Stimulated activated CD8-positive, alpha-beta memory T cell treated with anti-CD3 and anti-CD28 coated beads, Interleukin-7, amount 100 ng/mL, for 24 hours (primary cell): ENCODE measurements at regions not wholly inside any gene's neighbourhood (a gene's known extent, or its start where the extent isn't known, plus 50 kb on each side); places are given as distances from the start of the nearest gene placed in this dataset.

Experiments
- DNase-seq: peaks from one replicate; pipeline ENCODE4 v3.0.0-alpha.2; 2020; ENCODE audit warnings: low read depth

DNA sequence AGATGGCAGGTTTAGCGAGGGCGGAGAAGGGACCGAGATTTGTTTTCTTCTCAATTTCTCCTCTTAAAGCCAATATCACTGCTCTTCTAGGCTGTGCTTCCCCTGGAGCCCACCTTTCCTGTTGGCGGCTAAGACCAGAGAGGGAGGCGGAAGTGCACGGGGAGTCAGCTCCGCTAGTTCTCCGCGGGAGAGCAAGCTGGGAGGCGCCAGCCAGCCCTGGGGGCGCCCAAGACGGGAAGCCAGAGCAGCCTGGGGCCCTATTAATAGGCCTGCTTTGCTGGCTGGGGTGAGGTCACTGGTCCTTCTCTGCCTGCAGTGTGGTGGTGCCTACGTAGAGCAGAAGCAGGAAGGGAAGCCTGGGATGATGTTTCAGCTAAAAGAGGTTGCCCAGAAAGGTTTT, 61.6 kb downstream of the LSM5 start:
- no peak for DNase-seq

DNA sequence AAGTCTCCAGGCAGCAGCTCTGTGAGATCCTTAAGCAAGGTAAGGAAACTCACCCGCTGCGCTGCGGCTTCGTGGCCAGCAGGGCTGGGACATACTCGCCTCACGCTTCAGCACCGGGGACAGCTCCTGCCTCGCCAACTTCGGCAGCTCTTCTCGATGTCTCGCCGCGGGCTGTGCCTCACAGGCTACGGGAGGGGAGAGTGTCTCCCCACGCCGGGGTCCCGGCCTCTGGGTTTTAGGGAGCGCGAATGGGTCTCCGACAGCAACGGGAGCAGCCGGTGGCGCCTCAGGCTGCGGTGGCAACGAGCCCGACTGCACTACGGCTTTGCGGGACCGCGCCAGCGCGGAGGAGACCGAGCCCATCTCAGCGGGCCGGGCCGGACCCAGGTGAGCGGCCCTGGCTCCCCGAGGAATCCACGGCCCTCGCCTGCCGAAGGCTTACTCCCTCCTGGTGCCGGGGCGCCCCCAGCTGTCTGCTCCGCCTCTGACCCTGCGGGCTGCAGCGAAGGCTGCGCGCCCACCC, 62.4 kb downstream of the LSM5 start:
- DNase-seq, result peak; percentile 27

DNA sequence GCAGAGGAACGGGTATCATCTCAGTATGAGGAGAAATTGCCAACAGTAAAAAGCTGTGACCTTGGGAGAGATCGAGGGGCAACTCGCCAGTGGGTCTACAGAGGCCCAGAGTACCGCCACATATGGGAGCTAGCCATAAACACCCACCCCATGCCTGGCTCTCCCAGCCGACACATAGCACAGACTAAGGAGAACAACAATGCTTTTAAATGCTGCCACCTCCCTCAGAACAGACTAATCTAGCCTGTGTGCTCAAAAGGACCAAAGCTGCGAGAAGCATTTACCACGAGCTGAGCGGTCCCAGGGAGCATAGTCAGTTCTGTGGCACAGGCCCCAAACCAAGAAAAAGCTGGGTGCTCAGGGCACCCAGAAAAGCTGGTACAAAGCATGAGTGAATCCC, 73.3 kb downstream of the LSM5 start:
- DNase-seq, result no peak

DNA sequence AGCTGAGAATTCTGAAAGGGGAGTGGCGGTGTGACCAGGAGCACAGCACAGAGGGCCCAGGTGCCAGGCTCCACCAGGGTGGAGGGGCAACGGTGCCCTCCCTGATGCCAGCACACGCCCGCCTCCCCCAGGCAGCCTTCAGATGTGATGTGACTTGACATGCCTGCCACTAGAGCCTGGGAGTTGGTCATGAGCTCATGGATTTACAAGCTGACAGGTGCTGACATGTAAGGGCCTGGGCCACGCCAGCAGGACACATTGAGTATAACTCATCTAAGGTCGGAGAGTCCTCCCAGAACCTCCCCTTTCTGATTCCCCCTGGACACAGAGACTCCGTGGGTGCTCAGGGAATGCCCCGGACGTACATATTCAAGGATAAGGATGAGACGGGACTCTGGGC, 74.2 kb downstream of the LSM5 start:
- DNase-seq, result no peak

DNA sequence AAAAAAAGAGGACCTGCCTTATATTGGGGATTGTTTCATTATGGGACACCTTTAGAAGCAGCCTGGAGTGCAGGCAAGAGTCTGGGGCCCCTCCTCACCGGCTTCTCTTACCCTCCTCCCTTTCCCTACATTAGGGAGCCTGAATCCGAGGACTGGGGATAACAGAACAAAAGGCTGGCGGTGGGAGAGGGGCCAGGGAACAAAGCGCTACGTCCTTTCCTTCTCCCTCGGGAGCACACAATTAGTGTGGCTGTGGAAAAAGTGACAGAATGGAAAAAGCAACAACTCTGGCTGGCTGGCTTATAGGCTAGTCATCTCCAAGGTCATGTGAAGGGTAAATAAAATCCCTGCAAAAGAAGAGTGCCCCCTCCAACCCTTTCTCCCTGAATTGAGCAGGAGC, 74.7 kb downstream of the LSM5 start:
- no peak for DNase-seq

DNA sequence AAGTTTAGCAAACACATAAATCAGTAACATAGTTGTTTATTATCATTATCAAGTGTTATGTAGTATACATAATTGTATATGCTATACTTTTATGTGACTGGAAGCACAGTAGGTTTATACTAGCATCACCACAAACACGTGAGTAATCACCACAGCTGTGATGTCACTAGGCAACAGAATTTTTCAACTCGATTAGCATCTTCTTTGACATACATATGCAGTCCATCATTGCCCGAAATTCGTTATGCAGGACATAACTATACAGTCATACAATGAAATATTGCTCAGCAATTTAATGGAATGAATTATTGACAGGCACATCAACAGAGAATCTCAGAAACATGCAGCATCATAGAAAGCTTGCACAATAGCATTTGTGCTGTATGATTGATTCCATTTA, 77.7 kb downstream of the LSM5 start:
- DNase-seq, result no peak

DNA sequence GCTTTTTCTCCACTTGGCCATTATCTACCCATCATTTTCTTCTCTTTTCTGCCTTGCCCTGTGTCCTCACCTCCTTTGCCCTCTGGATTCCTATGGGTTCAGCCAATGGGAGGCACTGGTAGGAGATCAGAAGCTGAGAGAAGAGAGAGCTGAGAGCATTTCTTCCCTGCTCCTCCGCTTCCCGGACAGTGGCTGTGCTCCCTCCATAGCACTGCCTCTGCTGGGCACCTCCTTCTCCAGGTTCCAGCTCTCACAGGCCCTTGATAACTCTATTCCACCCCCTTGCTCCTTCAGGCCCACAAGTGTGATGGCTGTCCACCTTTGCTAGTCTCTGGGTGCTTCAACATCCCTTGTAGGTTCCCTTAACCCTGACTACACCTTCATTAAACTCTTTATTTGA, 79.6 kb downstream of the LSM5 start:
- no peak for DNase-seq

DNA sequence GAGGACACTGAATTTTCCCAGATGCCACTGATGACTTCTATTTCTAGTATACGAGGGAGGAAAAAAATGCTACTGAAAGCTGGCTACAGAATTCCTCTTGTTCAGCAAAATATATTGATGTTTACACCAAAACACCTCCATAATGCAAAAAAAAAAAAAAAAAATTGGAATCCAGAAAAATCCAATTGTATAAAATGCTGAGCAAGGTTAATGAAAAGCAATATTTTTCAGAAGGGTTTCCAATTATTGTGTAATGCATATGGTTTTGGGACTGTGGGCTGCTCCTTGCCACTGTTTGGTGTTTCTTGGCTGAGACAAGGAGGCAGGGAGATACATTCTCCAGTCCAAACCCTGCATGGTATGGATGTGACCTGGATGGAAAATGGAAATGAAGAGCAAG, 83.8 kb downstream of the LSM5 start:
- no peak for DNase-seq

DNA sequence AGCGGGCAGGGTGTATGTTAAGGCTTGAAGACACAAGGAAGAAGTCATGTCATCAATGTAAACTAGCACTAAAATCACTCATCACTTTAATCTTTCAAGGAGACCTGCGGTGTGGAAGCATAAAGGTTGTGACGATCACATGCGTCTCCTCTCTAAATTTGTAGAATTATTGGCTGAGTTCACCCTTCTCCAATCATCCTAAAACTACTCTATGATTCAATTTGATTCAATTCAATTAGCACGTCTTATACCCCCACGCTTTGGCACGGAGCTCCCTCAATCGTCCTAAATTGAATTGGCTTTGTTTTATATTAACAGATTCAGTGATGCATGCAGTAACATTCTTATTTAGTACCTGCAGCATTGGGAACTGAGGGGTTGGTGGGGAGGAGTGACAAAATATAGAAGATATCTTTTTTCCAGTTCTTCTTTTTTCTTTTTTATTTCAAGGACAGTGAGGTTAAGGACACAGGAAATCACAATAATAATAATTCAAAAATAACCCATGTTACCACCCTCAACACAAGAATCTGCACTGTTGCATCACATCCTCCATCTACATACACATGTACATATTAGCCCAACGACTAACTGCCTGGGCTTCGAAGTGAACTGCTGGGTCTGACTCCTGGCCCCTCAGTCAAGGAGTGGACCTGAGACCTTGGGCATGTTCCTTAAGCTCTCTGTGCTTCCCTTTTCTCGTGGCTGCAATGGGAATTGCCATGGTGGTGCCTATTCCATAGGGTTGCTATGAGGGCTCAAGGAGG, 86.5 kb downstream of the LSM5 start:
- DNase-seq, result no peak

DNA sequence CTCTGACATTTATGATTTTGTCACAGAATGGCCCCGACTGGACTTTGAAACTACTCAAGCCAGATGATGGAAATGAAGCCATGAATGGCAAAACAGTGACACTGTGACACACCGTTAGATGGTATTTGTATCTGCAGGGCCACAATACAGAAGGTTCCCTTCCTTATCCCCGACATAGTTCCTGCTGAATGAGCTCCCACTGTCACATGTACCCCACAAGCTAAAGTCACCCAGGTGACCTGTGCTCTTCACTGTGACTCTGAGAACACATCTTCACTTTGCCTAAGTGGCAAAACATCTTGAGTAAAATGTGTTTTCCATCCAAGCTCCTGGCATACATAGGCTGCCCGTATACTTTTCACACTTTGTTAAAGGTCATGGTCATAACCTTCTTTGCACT, 89.5 kb downstream of the LSM5 start:
- no peak for DNase-seq

DNA sequence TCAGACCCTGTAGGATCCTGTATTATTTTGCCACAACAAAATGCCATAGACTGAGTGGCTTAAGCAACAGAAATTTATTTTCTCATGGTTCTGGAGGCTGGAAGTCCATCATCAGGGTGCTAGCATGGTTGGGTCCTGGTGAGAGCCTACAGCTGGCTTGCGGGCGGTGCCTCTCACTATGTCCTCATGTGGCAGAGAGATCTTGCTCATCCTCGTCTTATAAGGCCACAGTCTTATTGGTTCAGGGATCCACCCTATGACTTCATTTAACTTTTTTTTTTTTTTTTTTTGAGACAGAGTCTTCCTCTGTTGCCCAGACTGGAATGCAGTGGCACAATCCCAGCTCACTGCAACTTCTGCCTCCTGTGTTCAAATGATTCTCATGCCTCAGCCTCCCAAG, 90.9 kb downstream of the LSM5 start:
- no peak for DNase-seq

DNA sequence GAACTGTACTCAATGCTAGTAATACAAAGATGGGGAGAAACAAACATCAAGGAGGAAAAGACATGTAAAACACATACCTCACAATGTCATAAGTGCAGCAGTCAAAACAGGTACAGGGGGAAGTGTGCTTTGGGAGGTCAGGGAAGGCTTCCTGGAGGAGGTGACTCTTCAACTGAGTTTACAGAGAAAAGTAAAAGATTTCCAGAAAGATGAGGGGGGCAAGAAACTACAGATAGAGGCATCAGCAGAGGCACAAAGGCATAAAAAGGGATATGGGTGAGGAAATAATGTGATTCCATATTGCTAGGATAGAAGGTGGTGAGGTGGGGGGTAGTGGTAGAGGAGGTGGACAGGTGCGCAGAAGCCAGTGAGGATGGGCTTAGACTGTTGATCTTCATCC, 95.0 kb downstream of the LSM5 start:
- no peak for DNase-seq

DNA sequence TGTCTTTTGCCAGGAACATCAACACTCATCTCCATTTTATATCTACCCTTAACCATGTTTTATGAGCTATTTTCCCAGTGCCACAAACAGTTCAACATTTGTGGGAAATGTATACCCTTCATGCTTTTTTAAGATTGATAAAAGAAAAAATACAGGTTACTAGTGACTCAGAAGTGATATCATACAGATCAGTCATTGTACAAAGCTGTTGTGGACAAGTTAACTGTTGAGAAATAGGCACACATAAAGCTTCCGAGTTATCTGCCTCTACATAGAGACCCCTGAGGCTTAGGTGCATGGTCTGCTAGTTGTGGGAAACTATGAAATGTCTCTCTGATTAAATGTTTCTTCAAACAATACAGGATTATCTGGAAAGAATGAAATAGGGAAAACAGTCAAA, 96.3 kb downstream of the LSM5 start:
- no peak for DNase-seq

DNA sequence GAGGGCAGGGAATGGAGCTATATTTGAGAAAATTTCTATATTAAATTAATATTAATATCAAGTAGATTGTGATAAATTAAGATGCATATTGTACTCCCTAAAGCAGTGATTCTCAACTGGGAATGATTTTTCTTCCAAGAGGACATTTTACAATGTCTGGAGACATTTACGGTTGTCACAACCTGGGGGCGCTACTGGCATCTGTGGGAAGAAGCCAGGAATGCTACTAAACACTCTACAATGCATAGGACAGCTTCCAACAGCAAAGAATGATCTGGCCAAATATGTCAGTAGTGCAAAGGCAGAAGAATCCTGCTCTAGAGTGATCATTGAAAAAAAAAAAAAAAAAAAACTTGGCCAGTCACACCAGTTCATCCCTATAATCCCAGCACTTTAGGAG, 100.0 kb downstream of the LSM5 start:
- DNase-seq, result no peak

DNA sequence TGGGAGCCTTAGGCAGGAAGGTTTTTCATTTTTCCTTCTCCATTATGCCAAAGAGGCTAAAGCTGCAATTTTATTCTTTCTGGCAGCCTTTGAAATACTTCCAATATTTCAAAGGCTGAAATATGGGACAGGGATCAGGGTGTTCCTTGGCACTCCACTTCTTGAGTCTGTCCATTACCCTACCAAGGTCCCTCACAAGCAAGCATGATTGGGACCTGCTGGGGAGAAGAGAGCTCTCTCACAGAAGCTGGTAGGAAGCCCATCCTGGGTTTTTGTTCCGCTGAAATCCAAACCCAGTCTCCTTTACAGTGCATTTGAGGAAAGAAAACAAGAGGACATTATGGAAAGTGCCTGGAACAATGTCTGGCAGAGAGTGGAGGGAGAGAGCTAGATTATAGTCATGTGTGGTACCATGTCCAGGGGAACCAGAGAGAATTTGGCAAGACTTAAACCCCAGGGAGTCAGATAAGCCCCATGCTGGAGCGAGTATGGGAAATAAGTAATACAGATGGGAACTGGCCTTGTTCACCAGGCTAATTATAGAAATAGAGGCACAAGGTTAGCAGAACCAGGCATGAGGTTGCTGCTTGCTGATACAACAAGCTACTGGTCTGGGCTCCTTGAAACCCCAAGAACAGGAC, 104.7 kb downstream of the LSM5 start:
- no peak for DNase-seq

DNA sequence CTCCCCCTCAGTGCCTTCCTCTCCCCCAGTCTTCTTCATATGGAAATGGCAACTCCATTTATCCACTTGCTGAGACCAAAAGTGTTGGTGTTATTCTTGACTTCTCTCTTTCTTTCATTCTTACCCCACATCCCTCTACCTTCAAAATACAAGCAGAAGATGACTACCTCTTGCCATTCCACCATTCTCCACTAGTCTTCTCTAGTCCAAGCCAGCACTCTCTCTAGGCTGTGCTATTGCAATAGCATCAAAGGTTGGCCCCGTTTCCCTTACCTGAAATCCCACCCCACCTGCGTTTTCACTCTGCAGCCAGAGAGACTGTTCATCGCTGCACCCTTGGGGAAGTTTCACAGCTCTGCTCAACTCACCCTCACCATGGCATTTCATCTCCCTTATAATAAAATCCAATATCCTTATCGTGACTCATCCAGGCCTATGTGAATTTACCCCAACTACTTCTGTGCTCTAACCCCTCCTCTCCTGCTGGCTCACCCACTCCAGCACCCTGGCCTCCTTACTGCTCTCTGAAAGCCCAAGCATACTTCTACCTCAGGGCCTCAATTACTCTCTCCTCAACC, 109.1 kb downstream of the LSM5 start:
- no peak for DNase-seq

DNA sequence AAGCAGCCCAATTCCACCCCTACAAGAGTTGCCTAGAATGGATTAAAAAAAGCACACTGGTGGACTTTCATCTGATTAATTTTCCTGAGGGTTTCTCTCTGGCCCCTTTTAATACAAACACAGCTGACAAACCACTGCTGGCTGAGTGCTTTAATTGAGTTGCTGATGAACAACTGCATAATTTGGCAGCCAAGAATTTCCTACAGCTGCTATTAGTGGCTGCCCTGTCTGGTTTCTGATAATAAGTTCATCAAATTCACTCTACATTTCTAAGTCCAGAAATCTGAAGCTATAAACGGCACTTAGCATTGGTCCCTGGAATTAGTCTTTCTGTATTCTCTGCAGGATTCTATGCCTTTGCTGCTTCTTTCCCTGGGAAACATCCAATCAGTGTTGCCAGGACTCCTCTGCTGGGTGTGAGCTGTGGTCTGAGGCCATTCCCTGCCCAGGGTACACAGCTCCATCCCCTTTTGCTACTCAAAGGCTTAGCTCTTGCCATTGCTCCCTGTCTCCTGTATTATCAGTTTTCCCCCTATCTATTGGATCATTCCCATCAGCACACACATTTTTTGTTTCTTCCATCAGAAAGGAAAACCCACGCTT, 110.6 kb downstream of the LSM5 start:
- no peak for DNase-seq

DNA sequence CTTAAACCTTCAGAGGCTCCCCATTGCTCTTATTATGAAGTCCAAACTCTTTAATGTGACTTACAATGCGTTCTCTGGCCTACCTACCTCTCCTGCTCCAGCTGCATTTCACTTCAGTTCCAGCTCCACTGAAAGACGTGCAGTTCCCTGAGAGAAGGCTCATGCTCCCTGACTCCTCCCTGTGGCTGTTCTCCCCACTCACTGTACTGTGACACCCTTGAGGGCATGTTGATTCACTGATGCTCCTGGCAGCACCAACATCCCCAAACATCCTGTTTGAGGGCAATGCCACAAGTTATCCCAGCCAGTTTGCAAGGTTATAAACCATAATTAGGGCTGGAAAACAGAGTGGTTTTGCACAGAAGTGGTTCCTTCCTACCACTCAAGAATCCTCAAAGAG, 111.2 kb downstream of the LSM5 start:
- DNase-seq, result no peak

DNA sequence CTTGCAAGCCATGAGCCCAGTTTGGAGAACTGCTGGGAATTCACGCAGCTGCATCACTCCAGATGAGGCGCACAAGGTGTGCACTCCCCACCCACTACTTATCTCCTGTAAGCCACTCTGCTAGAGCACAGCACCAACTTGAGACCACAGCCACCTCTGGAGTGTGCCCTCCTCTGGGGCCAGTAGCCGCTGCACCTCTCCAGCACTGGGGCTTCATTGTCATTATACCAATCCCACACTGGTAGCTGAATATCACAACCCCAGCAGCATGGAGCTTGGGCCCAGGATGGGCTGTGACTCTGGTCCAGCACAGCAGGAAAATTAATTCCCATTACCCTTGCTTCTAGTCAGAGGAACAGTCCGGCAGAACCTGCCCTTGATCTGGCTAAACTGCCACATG, 125.6 kb downstream of the LSM5 start:
- DNase-seq, result no peak

DNA sequence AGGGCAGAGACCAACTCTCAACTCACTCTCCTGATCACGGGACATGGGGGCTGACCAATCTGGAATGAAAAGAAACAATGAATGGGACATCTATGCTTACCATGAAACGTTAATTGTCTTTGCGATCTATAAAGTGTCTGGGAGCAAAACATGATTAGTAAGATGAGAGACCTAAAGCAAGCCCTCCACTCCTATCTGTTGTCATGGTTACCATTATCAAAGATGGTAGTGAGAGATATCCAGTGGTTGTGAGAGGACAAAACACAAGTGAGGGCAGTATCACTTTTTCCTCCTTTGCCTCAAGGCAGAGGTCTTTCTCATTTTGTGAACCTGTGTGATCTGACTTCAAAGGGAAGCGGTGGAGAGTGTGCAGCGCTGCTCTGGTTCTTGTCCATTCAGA, 130.1 kb downstream of the LSM5 start:
- no peak for DNase-seq

DNA sequence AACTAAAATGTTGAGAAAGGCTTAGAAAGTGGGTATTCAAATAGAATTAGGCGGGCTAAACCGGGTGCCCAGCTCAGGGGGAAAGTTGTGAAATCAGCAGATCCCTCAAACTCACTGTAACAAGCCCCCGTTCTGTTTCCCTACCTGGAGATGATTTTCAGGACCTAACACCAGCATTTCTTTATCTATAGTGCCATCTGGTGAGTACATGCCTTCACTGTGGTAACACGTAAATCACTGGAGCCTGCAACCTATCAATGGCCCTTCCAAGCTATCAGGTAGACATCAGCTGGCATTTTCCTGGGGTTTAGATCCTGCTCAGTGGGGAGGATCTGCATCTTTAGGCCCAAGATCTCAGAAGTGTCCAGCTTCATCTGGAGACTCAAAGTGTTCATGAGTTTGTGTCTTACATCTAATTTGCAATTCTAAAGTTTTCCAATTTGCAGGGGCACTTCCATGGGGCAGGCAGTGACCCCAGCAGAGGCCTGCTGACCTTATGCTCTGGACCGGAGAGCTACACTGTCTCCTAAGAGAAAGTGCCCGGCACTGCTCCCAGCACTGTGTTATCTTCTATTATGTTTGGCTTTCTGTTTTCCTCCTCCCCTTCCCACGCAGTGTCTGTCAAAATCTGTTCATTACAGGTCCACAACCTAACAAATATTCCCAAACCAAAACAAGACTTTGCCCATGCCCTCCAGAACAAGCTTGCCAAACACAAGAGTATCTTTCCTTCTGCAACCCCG, 132.5 kb downstream of the LSM5 start:
- DNase-seq, result no peak

DNA sequence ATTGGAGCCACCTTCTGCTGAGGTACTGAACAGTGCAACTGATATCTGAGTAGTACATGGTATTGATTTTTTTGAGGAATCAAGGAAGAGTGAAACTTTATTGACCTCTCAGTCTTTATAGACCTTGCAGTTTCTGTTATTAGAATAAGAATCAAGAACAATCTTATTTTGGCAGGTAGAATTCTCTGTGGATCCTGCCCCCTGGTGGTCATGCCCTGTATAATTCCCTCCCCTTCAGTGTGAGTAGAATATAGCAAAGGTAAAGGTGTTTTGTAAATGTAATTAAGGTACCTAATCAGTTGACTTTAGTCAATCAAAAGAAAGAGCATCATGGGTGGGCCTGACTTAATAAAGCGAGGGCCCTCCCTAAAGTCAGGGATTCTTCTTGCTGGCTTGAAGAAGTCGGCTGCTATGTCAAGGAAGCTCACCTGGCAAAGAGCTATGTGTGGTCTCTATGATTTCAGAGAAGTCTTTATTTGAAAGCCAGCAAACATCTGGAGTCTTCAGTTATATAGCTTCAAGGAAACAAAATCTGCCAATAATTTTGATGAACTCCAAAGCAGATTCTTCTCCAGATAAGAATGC, 142.8 kb downstream of the LSM5 start:
- DNase-seq, result no peak
